ENCODE measurements at regions not wholly inside any gene's neighbourhood (a gene's known extent, or its start where the extent isn't known, plus 50 kb on each side); places are given as distances from the start of the nearest gene placed in this dataset.

DNA sequence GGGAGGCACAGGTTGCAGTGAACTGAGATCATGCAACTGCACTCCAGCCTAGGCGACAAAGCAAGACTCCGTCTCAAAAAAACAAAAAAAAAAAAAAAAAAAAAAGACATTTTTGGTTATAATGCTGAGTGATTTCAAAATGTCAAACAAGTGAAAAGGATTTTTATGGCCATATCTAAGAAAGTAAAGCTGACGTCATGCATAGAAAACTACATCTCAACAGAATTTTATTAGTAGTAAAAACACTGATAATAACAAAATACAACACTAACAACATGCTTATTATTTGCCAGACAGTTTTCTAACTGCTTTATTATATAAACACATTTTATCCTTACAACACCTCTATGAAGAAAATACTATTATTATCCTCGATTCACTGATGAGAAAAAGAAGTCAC is 833.0 kb upstream of the WWC1 start:
- no peak for FAIRE-seq
- no peak for DNase-seq (ENCODE audit: low spot score)

DNA sequence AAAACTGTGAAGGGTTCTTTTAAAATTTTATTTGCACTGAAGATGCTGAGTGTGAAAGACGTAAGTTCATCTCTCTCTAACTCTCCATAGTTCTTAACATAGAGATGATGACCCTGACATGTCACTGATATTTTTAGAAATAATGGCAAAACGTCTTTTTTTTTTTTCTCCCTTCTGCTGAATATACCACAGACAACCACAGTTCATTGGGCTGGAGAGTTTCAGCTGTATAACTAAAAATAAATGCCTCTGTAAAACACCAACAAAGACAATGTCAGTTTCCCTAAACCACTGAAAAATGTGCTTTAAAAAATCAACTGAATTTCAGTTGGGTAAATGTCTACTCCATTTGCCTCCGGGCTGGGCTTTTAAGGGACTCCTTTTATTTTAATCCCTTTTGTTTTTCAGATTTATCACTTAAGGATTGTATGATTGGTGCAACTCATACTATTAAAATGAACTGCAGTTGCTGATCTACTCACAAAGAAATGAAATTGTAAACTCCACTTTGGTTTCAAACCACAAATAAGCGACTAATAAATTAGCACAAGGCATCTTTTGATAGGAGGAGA is 830.9 kb upstream of the WWC1 start:
- DNase-seq (ENCODE audit: low spot score) (no peak), FAIRE-seq (no peak)

DNA sequence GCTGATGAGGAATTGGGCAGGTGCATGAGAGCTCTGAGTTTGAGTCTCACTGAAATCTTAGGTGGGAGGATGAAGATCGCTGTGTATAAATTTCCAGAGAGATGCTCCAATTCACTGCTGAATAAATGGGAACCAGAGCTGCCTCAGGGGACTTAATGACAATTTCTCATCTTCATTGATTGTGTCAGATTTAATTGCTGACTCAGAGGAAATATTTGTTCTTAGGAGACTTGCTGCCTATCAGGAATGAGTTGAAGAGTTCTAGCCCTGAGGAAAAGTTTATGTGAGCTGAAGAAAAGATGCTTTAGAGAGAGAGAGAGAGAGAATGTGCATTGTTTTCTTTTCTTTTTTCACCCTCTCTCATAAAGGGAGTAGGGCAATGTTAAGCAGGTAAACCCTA is 827.5 kb upstream of the WWC1 start:
- DNase-seq (ENCODE audit: low spot score) (no peak), FAIRE-seq (no peak)

DNA sequence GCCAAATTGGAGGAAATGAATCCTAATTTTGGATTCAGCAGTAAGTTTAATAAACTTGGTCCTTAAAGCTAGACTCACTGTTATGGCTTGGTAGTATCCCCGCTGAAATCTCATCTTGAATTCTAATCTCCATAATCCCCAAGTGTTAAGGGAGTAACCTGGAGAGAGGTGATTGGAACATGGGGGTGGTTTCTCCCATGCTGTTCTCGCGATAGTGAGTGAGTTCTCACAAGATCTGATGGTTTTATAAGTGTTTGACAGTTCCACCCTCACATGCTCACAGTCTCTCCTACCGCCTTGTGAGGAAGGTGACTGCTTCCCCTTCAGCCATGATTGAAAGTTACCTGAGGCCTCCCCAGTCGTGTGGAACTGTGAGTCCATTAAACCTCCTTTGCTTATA is 824.5 kb upstream of the WWC1 start:
- no peak for FAIRE-seq
- DNase-seq (ENCODE audit: low spot score): no peak

DNA sequence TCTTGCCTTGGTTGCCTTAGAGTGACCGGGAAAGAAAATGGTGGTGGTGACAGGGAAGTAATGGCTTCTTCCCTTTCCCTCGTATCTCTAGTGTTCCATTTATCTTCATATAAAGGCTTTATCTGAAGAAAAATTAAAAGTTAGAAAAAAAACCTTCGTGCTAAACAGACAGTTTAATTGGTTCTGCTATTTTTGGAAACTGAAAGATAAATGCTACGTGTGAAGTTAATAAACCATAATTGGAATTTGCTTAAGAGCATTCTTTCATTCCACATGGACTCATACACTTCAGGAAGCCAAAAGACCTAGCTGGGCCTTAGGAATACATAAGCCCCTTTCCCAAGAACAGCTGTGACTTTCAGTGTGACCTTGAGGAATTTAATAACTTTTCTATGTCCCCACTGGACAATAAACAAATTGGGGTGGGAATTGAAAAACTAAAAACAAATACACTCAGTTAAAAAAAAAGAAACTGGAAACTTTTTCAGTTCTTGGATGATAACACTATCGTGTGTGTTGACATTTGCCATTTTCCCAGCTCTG is 818.8 kb upstream of the WWC1 start:
- no peak for FAIRE-seq
- DNase-seq (ENCODE audit: low spot score): no peak

DNA sequence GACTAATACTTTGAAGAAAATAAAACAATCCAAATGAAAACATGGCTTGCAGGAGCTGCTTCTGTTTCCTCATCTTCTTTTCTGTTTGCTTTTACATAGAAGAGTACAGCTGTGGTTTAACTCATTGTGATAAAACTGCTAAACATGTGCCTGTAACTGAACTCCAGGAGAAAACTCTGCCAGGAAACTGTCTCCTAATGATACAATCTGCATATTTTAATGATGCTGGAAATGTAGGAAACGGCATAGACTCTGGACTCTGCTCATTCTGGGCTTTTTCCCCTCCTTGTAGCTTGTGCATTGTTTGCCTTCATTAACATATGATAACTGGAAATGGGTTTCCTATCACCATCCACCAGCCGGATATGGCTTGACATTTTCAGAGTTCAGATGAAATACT is 813.3 kb upstream of the WWC1 start:
- DNase-seq (ENCODE audit: low spot score): no peak
- no peak for FAIRE-seq

DNA sequence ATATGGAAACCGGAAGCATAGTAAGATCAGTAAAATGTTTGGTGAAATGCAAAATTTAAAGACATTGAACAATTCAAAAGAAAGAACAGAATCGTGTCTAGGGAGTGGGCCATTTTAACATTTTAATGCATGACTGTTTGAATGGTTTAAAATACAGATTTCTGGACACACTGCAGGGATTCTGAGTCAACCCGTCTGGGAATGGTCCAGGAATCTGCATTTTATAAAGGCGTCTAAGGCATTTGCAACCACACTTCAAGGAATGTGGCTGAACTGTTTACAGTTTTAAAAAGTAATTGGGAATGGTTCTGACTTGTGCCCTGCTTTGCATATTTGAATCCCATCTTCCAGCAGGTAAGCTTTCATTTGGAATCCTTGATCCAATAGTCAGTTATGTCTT is 811.7 kb upstream of the WWC1 start:
- DNase-seq (ENCODE audit: low spot score): no peak

DNA sequence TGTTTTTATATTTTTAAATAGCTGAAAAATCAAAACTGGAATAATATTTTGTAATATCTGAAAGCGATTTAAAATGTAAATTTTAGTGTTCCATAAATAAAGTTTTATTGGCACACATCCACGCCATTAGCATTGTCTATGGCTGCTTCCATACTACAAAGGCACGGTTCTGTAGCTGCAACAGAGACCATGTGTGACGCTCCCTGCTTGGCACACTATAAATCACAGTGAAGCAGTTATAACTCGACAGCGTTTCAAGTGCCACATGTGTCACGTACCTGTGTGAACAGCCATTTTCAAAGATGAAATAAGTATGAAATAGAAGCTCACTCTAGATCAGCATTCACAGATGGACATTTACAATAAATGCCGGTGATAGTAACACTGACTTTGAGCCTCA is 810.1 kb upstream of the WWC1 start:
- FAIRE-seq (no peak), DNase-seq (ENCODE audit: low spot score) (no peak)

More for the DNA sequence above, 811.7 kb upstream of the WWC1 start:
- FAIRE-seq: no peak

DNA sequence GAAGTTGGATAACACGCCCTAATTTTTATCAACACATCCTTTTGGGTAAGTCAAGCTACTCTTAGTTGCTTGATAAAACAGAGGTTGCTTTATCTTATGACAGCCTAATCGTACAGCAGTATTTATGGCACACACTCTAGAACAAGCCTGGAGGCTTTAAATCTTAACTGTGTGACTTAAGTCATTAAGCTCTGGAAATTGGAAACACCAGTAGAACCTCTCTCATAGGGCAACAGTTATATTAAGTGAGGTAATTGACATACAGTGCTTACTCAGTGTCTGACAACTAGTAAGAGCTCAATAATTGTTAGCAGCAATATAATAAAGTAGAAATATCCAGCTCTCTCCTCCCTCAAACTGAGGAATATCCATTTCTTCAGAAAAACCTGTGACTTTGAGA is 808.9 kb upstream of the WWC1 start:
- FAIRE-seq: no peak

DNA sequence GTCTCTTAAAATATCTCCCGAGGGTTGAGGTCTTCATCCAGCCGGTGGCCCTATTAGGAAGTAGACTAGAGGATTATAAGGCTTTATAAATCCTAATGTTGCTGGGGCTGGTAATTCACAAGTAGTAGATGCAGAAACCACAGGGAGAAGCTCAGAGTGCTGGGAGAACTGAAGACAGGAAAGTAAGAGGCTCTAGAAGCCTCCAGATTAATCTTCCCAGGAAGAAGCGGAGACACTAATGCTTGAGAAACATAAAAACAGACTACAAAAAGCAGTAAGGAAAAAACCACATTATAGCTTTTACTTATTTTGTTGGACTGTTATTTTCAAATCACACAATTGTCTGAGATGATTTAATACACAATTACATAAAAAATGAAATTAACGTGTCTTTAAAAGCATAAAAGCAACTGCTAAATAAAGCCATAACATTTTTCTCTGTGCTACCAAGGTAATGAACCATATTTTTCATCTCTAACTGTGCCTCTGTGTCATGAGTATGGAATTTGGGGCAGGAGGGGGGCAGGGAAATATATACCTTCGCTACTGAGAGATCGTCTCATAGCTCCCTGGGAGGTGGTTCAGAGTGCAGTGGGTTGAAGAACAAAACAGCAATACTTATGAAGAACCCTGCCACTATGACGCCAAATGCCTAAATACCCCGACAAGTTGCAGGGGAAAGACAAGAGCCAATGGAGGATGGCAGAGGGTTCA is 806.2 kb upstream of the WWC1 start:
- DNase-seq (ENCODE audit: low spot score) (peak; percentile 66), FAIRE-seq (peak; percentile 84)

More for the DNA sequence above, 808.9 kb upstream of the WWC1 start:
- DNase-seq (ENCODE audit: low spot score): no peak

DNA sequence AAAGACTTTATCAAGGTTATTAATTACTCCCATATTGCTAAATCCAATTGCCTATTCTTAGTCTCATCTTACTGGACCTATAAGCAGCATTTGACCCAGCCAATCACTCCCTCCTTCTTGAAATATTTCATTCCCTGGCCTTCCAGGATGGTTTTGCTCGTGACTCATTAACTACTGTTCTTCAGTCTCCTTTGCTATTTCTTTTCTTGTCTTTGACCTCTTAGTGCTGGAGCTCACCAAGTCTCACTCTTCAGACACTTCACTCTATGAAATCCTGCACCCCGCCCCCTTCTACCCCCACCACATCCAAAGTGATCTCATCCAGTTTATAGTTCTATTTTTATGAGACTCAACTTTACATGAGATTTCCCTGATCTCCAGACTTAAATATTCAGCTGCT is 803.1 kb upstream of the WWC1 start:
- DNase-seq (ENCODE audit: low spot score): peak; percentile 75
- FAIRE-seq: peak; percentile 79

DNA sequence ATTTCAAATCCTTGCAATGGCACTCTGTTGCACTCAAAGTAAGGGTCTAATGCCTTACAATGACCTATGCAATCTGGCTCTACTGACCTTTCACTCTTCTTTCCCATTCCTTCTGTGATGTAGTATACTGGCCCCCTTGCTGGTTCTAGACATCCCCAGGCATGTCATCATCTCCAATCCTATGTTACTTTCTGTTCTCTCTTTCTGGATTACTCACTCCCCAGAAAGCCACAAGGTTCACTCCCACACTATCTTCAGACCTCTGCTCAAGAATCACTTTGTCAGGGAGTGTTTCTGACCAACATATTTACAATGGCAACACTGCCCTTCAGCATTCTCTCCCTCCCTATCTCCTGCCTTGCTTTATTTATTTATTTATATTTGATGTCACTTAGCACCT is 802.2 kb upstream of the WWC1 start:
- peak; percentile 89 for FAIRE-seq
- peak; percentile 90 for DNase-seq (ENCODE audit: low spot score)

DNA sequence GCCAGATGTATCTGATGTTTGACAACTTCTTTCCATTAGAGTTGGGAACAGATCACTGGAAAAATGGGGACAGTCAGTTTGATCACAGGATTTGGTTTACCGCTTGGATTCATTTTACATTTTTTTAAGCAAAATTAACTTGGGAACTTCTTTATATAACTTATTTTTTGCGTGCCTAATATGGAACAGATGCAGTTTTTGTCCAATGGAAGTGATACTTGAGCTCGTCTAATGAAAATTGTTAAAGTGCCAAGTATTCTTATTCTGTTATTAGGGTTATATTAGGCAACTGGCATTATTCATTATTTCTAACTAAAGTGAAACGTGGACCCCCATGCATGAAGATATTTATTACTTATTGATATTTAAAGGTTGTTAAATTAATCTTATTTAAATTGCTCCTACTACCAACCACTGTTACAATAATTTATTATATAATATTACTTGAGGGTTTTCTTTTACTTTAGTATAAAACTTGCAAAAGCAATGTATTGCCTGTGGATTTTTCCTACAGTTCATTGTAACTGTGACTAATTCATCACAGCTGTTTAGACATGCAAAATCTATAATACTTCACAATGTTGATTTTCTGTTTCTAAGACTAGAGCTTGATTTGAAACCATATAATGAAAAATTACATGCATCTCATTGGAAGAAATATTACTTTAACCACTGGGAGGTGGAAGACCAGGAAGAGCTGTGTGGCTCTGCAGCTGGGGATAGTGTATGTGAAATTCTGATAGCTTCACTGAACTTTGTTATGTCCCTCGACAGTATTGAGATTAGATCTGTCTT is 787.3 kb upstream of the WWC1 start:
- FAIRE-seq (no peak), DNase-seq (ENCODE audit: low spot score) (no peak)

DNA sequence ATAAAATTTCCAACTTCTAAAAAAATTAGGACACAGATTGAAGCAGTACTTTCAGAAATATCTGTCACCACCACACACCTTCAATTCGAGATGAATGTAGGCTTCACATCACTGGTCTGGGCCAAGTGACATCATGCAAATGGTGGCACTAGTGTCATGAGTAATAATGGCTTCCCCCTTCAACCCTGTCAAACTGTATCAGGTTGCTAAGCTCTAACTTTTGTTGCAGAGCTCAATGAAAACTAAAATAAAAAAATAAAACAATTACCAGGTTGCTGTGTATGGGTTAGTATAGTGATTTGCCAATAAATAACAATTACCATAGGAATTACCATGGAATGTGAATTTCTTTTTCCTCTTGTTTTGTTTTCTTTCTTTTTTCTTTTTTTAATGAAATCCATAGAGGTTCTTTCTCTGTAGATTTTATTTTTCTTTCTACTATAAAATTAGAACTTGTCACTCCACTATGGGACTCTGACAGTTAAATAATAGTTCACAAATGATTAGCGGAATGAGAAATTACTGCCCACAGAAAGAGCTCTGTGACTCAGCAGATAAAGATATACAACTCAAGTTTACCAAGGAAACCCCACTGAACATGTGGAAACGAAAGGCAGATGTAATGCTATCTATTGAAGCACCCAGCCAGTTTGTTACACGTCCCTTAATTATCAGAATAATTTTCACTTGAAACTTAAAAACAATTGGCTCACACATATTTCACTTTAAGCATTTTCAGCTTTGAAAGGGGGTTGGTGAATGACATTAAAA is 783.8 kb upstream of the WWC1 start:
- no peak for FAIRE-seq
- DNase-seq (ENCODE audit: low spot score): no peak

DNA sequence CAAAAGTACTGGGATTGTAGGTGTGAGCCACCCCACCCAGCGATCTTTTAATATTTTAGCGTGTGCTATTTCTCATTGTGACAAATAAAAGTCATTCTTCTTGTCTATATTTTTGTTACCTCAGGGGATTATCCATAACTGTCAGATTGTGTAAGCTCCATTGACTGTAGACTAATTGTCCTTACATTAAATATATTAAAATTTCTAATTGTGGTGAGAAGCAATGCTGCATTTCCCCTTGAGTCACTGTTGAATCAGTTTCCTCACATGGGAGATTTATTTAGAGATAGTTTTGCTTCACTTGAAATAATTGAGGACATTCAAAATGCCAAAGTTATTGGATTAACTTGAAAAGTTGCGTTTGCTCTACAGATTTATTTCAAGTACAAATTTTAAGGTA is 782.4 kb upstream of the WWC1 start:
- FAIRE-seq: no peak
- no peak for DNase-seq (ENCODE audit: low spot score)

DNA sequence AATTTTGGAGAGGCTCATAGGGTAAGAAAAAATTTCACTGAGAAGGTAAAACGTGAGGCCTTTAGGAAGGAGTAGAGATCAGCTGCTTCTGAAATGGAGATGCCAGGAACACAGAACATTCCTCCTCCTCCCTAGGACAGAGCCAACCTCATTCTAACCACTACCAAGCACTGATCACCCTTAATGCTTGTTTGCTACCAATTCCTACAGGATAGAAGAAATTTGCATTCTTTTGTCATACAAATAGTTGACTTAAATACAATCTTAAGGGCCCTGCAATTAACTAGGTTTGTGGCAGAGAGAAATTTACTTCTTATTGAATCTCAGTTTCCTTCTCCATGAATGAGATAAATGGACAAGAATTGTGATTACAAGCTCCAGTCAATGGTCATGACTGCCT is 780.2 kb upstream of the WWC1 start:
- FAIRE-seq: no peak
- no peak for DNase-seq (ENCODE audit: low spot score)

DNA sequence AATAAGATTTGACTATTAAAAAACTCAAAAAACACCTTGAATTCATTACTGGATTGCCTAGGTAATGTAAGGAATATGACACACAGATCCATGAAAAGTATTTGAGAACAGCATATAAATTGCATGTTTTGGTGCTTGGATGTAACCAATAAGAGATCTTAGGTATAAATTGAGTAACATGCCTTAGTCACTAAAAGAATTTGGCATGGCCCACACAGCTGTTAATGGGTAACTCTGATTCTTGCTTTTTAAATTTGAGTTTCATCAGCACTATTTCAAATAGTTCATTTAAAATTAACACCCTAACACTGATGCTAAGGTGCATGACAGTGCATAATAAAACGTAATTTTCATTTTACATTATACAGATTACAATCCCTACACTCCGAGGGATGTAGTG is 779.3 kb upstream of the WWC1 start:
- DNase-seq (ENCODE audit: low spot score): no peak
- no peak for FAIRE-seq

DNA sequence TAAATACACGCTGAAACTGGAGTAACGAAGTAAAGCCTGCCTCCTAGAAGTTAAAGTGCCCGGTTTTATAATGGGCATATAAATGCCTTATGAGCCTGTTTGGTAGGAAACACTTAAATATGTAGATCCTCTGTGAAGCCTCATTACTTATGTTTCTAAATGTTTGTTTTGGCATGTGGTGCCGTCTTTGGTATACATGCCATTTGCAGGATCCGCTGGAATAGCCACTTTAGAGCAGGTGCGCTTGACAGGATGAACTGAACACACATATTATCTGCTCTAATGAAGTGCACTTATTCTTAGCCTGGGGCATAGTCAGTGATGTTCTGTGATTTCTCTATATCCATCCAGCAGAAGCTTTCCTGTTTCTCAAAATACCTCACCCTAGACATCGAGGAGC is 778.1 kb upstream of the WWC1 start:
- FAIRE-seq (no peak), DNase-seq (ENCODE audit: low spot score) (no peak)

DNA sequence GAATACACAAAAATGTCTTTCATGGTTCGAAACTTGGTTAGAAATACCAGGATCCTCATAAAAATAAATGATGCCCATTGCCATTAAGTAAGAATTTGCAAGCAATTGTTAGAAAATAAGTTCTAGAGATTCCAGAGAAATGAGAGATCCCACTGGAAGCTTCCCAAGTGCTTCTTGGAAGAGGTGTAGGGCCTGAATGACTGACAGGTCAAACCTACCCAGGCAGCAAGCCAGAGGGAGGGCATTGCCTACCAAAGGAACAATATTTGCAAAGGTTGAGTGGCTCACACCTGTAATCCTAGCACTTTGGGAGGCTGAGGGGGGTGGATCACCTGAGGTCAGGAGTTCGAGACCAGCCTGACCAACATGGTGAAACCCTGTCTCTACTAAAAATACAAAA is 777.0 kb upstream of the WWC1 start:
- DNase-seq (ENCODE audit: low spot score) (no peak), FAIRE-seq (no peak)

DNA sequence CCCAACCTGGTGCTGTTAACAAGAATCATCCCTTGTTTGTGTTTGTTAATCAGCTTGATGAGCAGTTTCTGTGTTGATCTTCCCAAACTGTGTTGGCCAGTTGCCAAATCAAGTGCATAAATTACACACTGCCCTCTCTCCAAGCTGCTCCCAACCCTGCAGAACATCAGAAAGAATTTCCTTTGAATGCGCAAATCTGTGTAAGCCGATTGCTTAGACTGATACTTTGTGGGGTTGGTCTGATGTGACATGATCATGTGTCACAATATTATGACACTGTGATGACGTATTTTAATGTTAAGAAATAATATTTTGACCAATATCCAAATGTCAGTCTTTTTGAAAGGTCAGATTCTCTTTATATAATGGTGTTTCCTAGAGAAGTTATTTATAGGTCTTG is 766.4 kb upstream of the WWC1 start:
- no peak for FAIRE-seq
- DNase-seq (ENCODE audit: low spot score): no peak

DNA sequence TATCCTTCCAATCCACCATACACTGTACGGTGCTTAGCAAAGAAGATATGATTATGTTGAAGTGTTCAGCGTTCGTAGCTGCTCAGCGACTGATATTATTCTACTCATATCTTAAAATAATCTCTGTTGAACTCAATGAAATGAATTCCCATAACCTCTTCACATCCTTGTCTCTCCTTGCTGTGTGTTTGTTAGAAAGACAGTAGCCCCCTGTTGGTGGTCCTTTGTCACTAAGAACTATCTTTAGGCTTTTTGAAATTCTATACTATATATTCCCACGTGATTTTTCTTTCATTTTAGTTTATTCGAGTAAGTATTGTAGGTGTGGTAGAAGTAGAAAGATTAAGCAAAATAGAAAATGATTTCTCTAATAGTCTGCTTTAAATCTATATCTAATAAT is 762.8 kb upstream of the WWC1 start:
- DNase-seq (ENCODE audit: low spot score): no peak
- no peak for FAIRE-seq

DNA sequence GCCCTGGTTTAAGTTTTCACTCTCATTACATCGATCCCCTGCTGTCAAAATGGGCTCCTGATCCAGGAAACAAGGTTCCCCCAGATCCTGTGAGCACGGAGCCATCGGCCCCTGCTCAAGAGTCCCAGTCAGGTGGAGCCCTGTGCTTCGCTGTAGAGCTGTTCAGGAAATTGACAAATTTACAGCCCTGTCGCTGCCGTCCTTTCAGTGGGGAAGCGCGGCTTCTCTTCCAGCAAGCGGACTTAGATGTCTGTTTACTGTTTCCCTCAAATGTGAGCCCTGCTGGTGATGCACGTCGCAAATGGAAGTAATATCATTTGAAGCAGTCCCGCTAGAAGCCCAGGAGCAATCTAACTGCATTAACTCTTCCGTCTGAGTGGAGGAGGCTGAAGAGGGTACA is 760.9 kb upstream of the WWC1 start:
- DNase-seq (ENCODE audit: low spot score) (no peak), FAIRE-seq (no peak)

All from RCC 7860 (cell line).